CD4-positive, alpha-beta T cell (primary cell): ENCODE measurements at regions not wholly inside any gene's neighbourhood (a gene's known extent, or its start where the extent isn't known, plus 50 kb on each side); places are given as distances from the start of the nearest gene placed in this dataset.

ENCODE experiments used
- ATAC-seq: fragments of 200-7000 bp; cut with Tn5 transposase; one replicate; pipeline ENCODE4 v1.10.0; 2022; ENCODE audit warnings: mild to moderate bottlenecking; ENCODE audit not compliant: poor library complexity
- CTCF ChIA-PET: fragments of 350-600 bp; sonication (Branson Sonifier 250); formaldehyde crosslinking; loops from one replicate; lab custom pipeline; 2021; ENCODE audit warnings: antibody characterized with exemption, inconsistent platforms; lab: Charles Lee
- POLR2A ChIA-PET: fragments of 350-600 bp; sonication (Branson Sonifier 250); formaldehyde crosslinking; loops from one replicate; lab custom pipeline; 2021; ENCODE audit warnings: antibody characterized with exemption, inconsistent platforms; lab: Charles Lee
- DNase-seq, 14 experiments: peaks; one replicate each; pipeline ENCODE4 v3.0.0-alpha.2; 2013 to 2020; ENCODE audit warnings: mixed read lengths in 2 of 14
- H3K27ac ChIP-seq, 2 donors: one replicate each; pipeline versions ENCODE4 v1.5.1 to v1.7.0; 2013; ENCODE audit warnings: low read length in 2 of 2, low read depth in 1 of 2, mild to moderate bottlenecking in 1 of 2
- H3K27me3 ChIP-seq, 2 experiments: 1 replicate in 1 of 2; 2 replicates in 1 of 2; pipeline versions ENCODE4 v1.6.1 to v1.7.0; 2013; ENCODE audit warnings: low read length in 2 of 2, control low read depth in 1 of 2, mild to moderate bottlenecking in 1 of 2, moderate library complexity in 1 of 2; ENCODE audit not compliant: insufficient read depth in 2 of 2, control insufficient read depth in 1 of 2
- H3K36me3 ChIP-seq: one replicate; pipeline ENCODE4 v1.6.1; 2013; ENCODE audit warnings: low read length, control low read depth; ENCODE audit not compliant: insufficient read depth
- H3K4me1 ChIP-seq: one replicate; pipeline ENCODE4 v1.6.1; 2013; ENCODE audit warnings: low read length, control low read depth; ENCODE audit not compliant: insufficient read depth
- H3K4me3 ChIP-seq: one replicate; pipeline ENCODE4 v1.5.1; 2013; ENCODE audit warnings: mild to moderate bottlenecking, low read length, moderate library complexity
- H3K9me3 ChIP-seq, 2 experiments: 1 replicate in 1 of 2; 2 replicates in 1 of 2; pipeline versions ENCODE4 v1.6.1 to v1.7.0; 2013; ENCODE audit warnings: low read length in 2 of 2, mild to moderate bottlenecking in 2 of 2, control low read depth in 1 of 2, moderate library complexity in 1 of 2; ENCODE audit not compliant: control insufficient read depth in 1 of 2, insufficient read depth in 1 of 2
- H3K27ac Mint-ChIP-seq: one replicate; pipeline ENCODE4 v1.8.0; 2020; ENCODE audit warnings: mixed read lengths
- H3K27me3 Mint-ChIP-seq: one replicate; pipeline ENCODE4 v1.8.0; 2021; ENCODE audit warnings: mixed read lengths
- H3K36me3 Mint-ChIP-seq: one replicate; pipeline ENCODE4 v1.8.0; 2021; ENCODE audit warnings: low read depth, mixed read lengths
- H3K4me1 Mint-ChIP-seq: one replicate; pipeline ENCODE4 v1.8.0; 2021; ENCODE audit warnings: low read depth, mixed read lengths
- H3K4me3 Mint-ChIP-seq: one replicate; pipeline ENCODE4 v1.8.0; 2020; ENCODE audit warnings: mild to moderate bottlenecking, mixed read lengths
- H3K9me3 Mint-ChIP-seq: one replicate; pipeline ENCODE4 v1.8.0; 2020; ENCODE audit warnings: mixed read lengths
- CTCF ChIP-seq: fragments of 200-600 bp; IDR thresholded peaks from one replicate; pipeline ENCODE4 v1.8.0; 2022; ENCODE audit warnings: antibody characterized with exemption, mild to moderate bottlenecking
- intact Hi-C, 2 experiments: fragments of 100-400 bp; cut with DNase I in 1 of 2; cut with micrococcal nuclease in 1 of 2; formaldehyde crosslinking; loops; one replicate each; pipeline versions ENCODE4 v1.15.1 to v1.9.0; 2023 to 2025; cut with DNase I, micrococcal nuclease

GRCh38 chr2:21431078-21431477, 307.3 kb downstream of the TDRD15 start:
- intact Hi-C loops, result no loop called here
- Mint-ChIP-seq H3K36me3 (no peaks in the 10 kb centered on the region), H3K4me1 (no peaks in the 10 kb centered on the region), H3K27me3 (no peaks in the 10 kb centered on the region), H3K27ac (no peak overlapping the region), H3K9me3 (peaks cover 5% of the 10 kb centered on the region), H3K4me3 (no peak overlapping the region)
- DNase-seq, result no peak
- ChIA-PET CTCF (no interaction called here), POLR2A (no interaction called here)
- no peak overlapping the region for H3K4me3 ChIP-seq
- H3K36me3 ChIP-seq, result no peaks in the 10 kb centered on the region
- no peaks in the 10 kb centered on the region for H3K4me1 ChIP-seq
- H3K27ac ChIP-seq, result no peak overlapping the region
- H3K9me3 ChIP-seq, result peaks cover 0 to 4% of the 10 kb centered on the region in 2 experiments
- ATAC-seq, result no peak
- H3K27me3 ChIP-seq, result no peaks in the 10 kb centered on the region
- no peak for TF ChIP-seq CTCF

GRCh38 chr2:21438949-21439348, 315.2 kb downstream of the TDRD15 start:
- H3K4me3 ChIP-seq, result no peak overlapping the region
- TF ChIP-seq CTCF, result no peak
- ChIA-PET CTCF (no interaction called here), POLR2A (no interaction called here)
- DNase-seq (no peak), ATAC-seq (no peak)
- no peak overlapping the region for H3K27ac ChIP-seq
- no peaks in the 10 kb centered on the region for H3K36me3 Mint-ChIP-seq
- H3K4me1 ChIP-seq, result no peaks in the 10 kb centered on the region
- H3K4me3 Mint-ChIP-seq, result no peak overlapping the region
- H3K27me3 ChIP-seq, result no peaks in the 10 kb centered on the region
- H3K4me1 Mint-ChIP-seq, result no peaks in the 10 kb centered on the region
- H3K9me3 Mint-ChIP-seq, result peaks cover 3% of the 10 kb centered on the region
- H3K27me3 Mint-ChIP-seq, result no peaks in the 10 kb centered on the region
- H3K36me3 ChIP-seq, result no peaks in the 10 kb centered on the region
- peaks cover 0 to 9% of the 10 kb centered on the region in 2 experiments for H3K9me3 ChIP-seq
- intact Hi-C loops, result no loop called here
- no peak overlapping the region for H3K27ac Mint-ChIP-seq

- CTCF ChIA-PET, result no interaction called here
- H3K4me3 ChIP-seq, result no peak overlapping the region
- ATAC-seq (no peak), DNase-seq (no peak)
- no peaks in the 10 kb centered on the region for H3K36me3 ChIP-seq
- no peak overlapping the region for H3K27ac ChIP-seq
- Mint-ChIP-seq H3K9me3 (peaks cover 9% of the 10 kb centered on the region), H3K36me3 (no peaks in the 10 kb centered on the region), H3K4me1 (no peaks in the 10 kb centered on the region), H3K27me3 (no peaks in the 10 kb centered on the region), H3K27ac (no peak overlapping the region), H3K4me3 (no peak overlapping the region)
- no peak for TF ChIP-seq CTCF
- POLR2A ChIA-PET, result no interaction called here
- H3K27me3 ChIP-seq, result no peaks in the 10 kb centered on the region
- H3K4me1 ChIP-seq, result no peaks in the 10 kb centered on the region
- intact Hi-C loops, result no loop called here
- H3K9me3 ChIP-seq, result peaks cover 0 to 14% of the 10 kb centered on the region in 2 experiments
Observed at GRCh38 chr2:21441442-21441841, 317.7 kb downstream of the TDRD15 start.
